Effector memory CD8-positive, alpha-beta T cell (primary cell): ENCODE measurements at regions not wholly inside any gene's neighbourhood (a gene's known extent, or its start where the extent isn't known, plus 50 kb on each side); places are given as distances from the start of the nearest gene placed in this dataset.

Experiments used
- ATAC-seq: fragments of 150-1000 bp; cut with Tn5 transposase; replicated peaks from 2 replicates; pipeline ENCODE4 v1.10.0; 2021; ENCODE audit warnings: mild to moderate bottlenecking, moderate library complexity
- DNase-seq, 3 experiments: peaks; one replicate each; pipeline ENCODE4 v3.0.0; 2021
- H3K27ac Mint-ChIP-seq, 2 donors: one replicate each; pipeline ENCODE4 v1.8.0; 2022; ENCODE audit warnings: mild to moderate bottlenecking in 2 of 2, mixed read lengths in 2 of 2, moderate library complexity in 2 of 2
- H3K27me3 Mint-ChIP-seq, 2 donors: one replicate each; pipeline ENCODE4 v1.8.0; 2022; ENCODE audit warnings: mixed read lengths in 2 of 2
- H3K36me3 Mint-ChIP-seq: one replicate; pipeline ENCODE4 v1.8.0; 2022; ENCODE audit warnings: mild to moderate bottlenecking, moderate library complexity, mixed read lengths; ENCODE audit not compliant: insufficient read depth
- H3K4me1 Mint-ChIP-seq, 2 donors: one replicate each; pipeline ENCODE4 v1.8.0; 2022; ENCODE audit warnings: low read depth in 2 of 2, mixed read lengths in 2 of 2
- H3K4me3 Mint-ChIP-seq, 2 donors: one replicate each; pipeline ENCODE4 v1.8.0; 2022; ENCODE audit warnings: mild to moderate bottlenecking in 2 of 2, mixed read lengths in 2 of 2, moderate library complexity in 2 of 2
- H3K9me3 Mint-ChIP-seq, 2 donors: one replicate each; pipeline ENCODE4 v1.8.0; 2022; ENCODE audit warnings: mixed read lengths in 2 of 2

GRCh38 chr2:78397198-78397597 is 628.3 kb upstream of the REG3G start:
- no peak overlapping the region for H3K27ac Mint-ChIP-seq
- ATAC-seq = no peak
- DNase-seq = no peak
- no peak overlapping the region for H3K4me3 Mint-ChIP-seq
- no peaks in the 10 kb centered on the region for H3K27me3 Mint-ChIP-seq
- peaks cover 19 to 33% of the 10 kb centered on the region in 2 donors for H3K9me3 Mint-ChIP-seq
- no peaks in the 10 kb centered on the region for H3K4me1 Mint-ChIP-seq
- H3K36me3 Mint-ChIP-seq = no peaks in the 10 kb centered on the region

- no peaks in the 10 kb centered on the region for H3K4me1 Mint-ChIP-seq
These were observed 617.3 kb upstream of the REG3G start for GRCh38 chr2:78407960-78408794.

GRCh38 chr2:78408795-78409118 is 616.7 kb upstream of the REG3G start:
- Mint-ChIP-seq H3K4me3 (no peak overlapping the region), H3K27me3 (no peaks in the 10 kb centered on the region), H3K36me3 (no peaks in the 10 kb centered on the region), H3K9me3 (peaks cover 12 to 15% of the 10 kb centered on the region in 2 donors), H3K27ac (no peak overlapping the region), H3K4me1 (no peaks in the 10 kb centered on the region)
- no peak for DNase-seq
- ATAC-seq = no peak

More at GRCh38 chr2:78407960-78408794, 617.3 kb upstream of the REG3G start:
- Mint-ChIP-seq H3K36me3 (no peaks in the 10 kb centered on the region), H3K27me3 (no peaks in the 10 kb centered on the region), H3K4me3 (no peak overlapping the region), H3K9me3 (peaks cover 12 to 15% of the 10 kb centered on the region in 2 donors), H3K27ac (no peak overlapping the region)
- ATAC-seq = no peak
- no peak for DNase-seq

GRCh38 chr2:78411303-78411702 is 614.2 kb upstream of the REG3G start:
- no peak for DNase-seq
- Mint-ChIP-seq H3K27me3 (no peaks in the 10 kb centered on the region), H3K4me1 (no peaks in the 10 kb centered on the region)

GRCh38 chr2:78416625-78417300 is 608.7 kb upstream of the REG3G start:
- peaks cover 12 to 14% of the 10 kb centered on the region in 2 donors for H3K9me3 Mint-ChIP-seq
- DNase-seq = no peak
- H3K27ac Mint-ChIP-seq = no peak overlapping the region
- H3K27me3 Mint-ChIP-seq = no peaks in the 10 kb centered on the region
- no peak for ATAC-seq
- H3K4me1 Mint-ChIP-seq = no peaks in the 10 kb centered on the region
- H3K4me3 Mint-ChIP-seq = no peak overlapping the region
- H3K36me3 Mint-ChIP-seq = no peaks in the 10 kb centered on the region

More at GRCh38 chr2:78411303-78411702, 614.2 kb upstream of the REG3G start:
- Mint-ChIP-seq H3K27ac (no peak overlapping the region), H3K9me3 (peaks cover 11 to 16% of the 10 kb centered on the region in 2 donors), H3K4me3 (no peak overlapping the region), H3K36me3 (no peaks in the 10 kb centered on the region)
- no peak for ATAC-seq

GRCh38 chr2:78417355-78417754 is 608.1 kb upstream of the REG3G start:
- Mint-ChIP-seq H3K4me1 (no peaks in the 10 kb centered on the region), H3K9me3 (peaks cover 12 to 14% of the 10 kb centered on the region in 2 donors), H3K4me3 (no peak overlapping the region), H3K27ac (no peak overlapping the region), H3K27me3 (no peaks in the 10 kb centered on the region), H3K36me3 (no peaks in the 10 kb centered on the region)
- DNase-seq (no peak), ATAC-seq (no peak)

- Mint-ChIP-seq H3K4me3 (no peak overlapping the region), H3K27me3 (no peaks in the 10 kb centered on the region), H3K36me3 (no peaks in the 10 kb centered on the region), H3K9me3 (peaks cover 12 to 14% of the 10 kb centered on the region in 2 donors), H3K27ac (no peak overlapping the region), H3K4me1 (no peaks in the 10 kb centered on the region)
- ATAC-seq = no peak
- DNase-seq = no peak
These were observed 607.5 kb upstream of the REG3G start for GRCh38 chr2:78418021-78418420.

- Mint-ChIP-seq H3K4me1 (no peaks in the 10 kb centered on the region), H3K9me3 (peaks cover 12% of the 10 kb centered on the region in 2 donors), H3K4me3 (no peak overlapping the region), H3K27ac (no peak overlapping the region), H3K36me3 (no peaks in the 10 kb centered on the region), H3K27me3 (no peaks in the 10 kb centered on the region)
- no peak for DNase-seq
- no peak for ATAC-seq
These were observed 605.4 kb upstream of the REG3G start for GRCh38 chr2:78420132-78420531.

- no peak for DNase-seq
- H3K27me3 Mint-ChIP-seq = no peaks in the 10 kb centered on the region
- no peak overlapping the region for H3K27ac Mint-ChIP-seq
- no peaks in the 10 kb centered on the region for H3K4me1 Mint-ChIP-seq
- no peaks in the 10 kb centered on the region for H3K36me3 Mint-ChIP-seq
- no peak for ATAC-seq
- peaks cover 8 to 11% of the 10 kb centered on the region in 2 donors for H3K9me3 Mint-ChIP-seq
- no peak overlapping the region for H3K4me3 Mint-ChIP-seq
These were observed 601.9 kb upstream of the REG3G start for GRCh38 chr2:78423631-78424030.

- DNase-seq = no peak
- no peaks in the 10 kb centered on the region for H3K4me1 Mint-ChIP-seq
- no peaks in the 10 kb centered on the region for H3K27me3 Mint-ChIP-seq
- no peak for ATAC-seq
- peaks cover 8 to 17% of the 10 kb centered on the region in 2 donors for H3K9me3 Mint-ChIP-seq
- H3K4me3 Mint-ChIP-seq = no peak overlapping the region
- H3K36me3 Mint-ChIP-seq = no peaks in the 10 kb centered on the region
- H3K27ac Mint-ChIP-seq = no peak overlapping the region
These were observed 598.3 kb upstream of the REG3G start for GRCh38 chr2:78427170-78427569.

GRCh38 chr2:78431241-78431640 is 594.3 kb upstream of the REG3G start:
- H3K36me3 Mint-ChIP-seq = no peaks in the 10 kb centered on the region
- no peak overlapping the region for H3K4me3 Mint-ChIP-seq
- ATAC-seq (no peak), DNase-seq (no peak)
- H3K4me1 Mint-ChIP-seq = no peaks in the 10 kb centered on the region
- H3K27me3 Mint-ChIP-seq = no peaks in the 10 kb centered on the region
- H3K27ac Mint-ChIP-seq = no peak overlapping the region
- H3K9me3 Mint-ChIP-seq = peaks cover 11 to 33% of the 10 kb centered on the region in 2 donors

- no peaks in the 10 kb centered on the region for H3K4me1 Mint-ChIP-seq
- no peaks in the 10 kb centered on the region for H3K27me3 Mint-ChIP-seq
These were observed 586.4 kb upstream of the REG3G start for GRCh38 chr2:78439122-78439521.

GRCh38 chr2:78455586-78455985 is 569.9 kb upstream of the REG3G start:
- Mint-ChIP-seq H3K27me3 (no peaks in the 10 kb centered on the region), H3K9me3 (peaks cover 17 to 18% of the 10 kb centered on the region in 2 donors), H3K4me3 (no peak overlapping the region), H3K4me1 (no peaks in the 10 kb centered on the region), H3K27ac (no peak overlapping the region), H3K36me3 (no peaks in the 10 kb centered on the region)
- DNase-seq (no peak), ATAC-seq (no peak)

More at GRCh38 chr2:78439122-78439521, 586.4 kb upstream of the REG3G start:
- no peak for DNase-seq
- no peak for ATAC-seq
- Mint-ChIP-seq H3K9me3 (peaks cover 2 to 20% of the 10 kb centered on the region in 2 donors), H3K36me3 (no peaks in the 10 kb centered on the region), H3K27ac (no peak overlapping the region), H3K4me3 (no peak overlapping the region)

GRCh38 chr2:78457269-78457668 is 568.2 kb upstream of the REG3G start:
- no peak overlapping the region for H3K4me3 Mint-ChIP-seq

More at GRCh38 chr2:78457269-78457668, 568.2 kb upstream of the REG3G start:
- H3K9me3 Mint-ChIP-seq = peaks cover 18 to 20% of the 10 kb centered on the region in 2 donors
- ATAC-seq (no peak), DNase-seq (no peak)
- no peak overlapping the region for H3K27ac Mint-ChIP-seq
- no peaks in the 10 kb centered on the region for H3K27me3 Mint-ChIP-seq
- no peaks in the 10 kb centered on the region for H3K4me1 Mint-ChIP-seq
- no peaks in the 10 kb centered on the region for H3K36me3 Mint-ChIP-seq
